ENCODE measurements at regions not wholly inside any gene's neighbourhood (a gene's known extent, or its start where the extent isn't known, plus 50 kb on each side); places are given as distances from the start of the nearest gene placed in this dataset.

- TF ChIP-seq CTCF (IDR thresholded peaks at IDR 0.05): no peak
- no peak for TF ChIP-seq POLR2AphosphoS5 (IDR thresholded peaks at IDR 0.05)
- no peak for TF ChIP-seq POLR2A (IDR thresholded peaks at IDR 0.05; ENCODE audit: low read depth)
- no peak for TF ChIP-seq EP300 (IDR thresholded peaks at IDR 0.05)
Observed at GRCh38 chr3:74550686-74551085, 63.8 kb downstream of the CNTN3 start.
